ENCODE measurements at regions not wholly inside any gene's neighbourhood (a gene's known extent, or its start where the extent isn't known, plus 50 kb on each side); places are given as distances from the start of the nearest gene placed in this dataset.

DNA sequence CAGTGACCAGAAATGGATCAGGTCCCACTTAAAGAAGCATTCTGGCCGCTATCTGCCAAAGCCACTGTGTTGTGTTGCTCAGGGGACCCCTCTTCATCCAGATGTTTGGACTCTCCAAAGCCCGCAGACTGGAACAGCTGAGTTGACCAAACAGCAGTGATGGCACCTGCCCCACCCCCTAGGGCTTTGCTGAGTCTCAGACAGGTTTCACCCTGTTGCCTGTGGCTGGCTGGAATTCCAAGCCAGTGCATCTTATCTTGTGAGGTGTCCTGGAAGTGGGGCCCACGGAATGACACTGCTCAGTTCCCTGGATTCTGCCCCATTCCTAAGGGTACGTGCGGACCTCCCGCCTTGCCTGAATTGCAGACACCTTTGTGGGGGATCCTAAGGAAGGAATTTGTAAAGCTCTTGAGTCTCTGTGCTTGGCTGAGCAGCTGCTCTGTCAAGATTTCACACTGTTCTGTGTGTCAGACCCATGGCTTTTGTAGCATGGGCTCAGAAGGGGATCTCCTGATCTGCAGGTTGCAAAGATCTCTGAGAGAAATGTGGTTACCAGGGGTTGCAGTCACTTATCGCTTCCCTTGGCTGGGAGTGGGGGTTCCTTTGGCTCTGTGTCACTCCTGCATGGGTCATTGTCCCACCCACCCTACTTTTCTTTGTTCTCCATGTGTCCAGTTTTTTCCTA, 1707.9 kb upstream of the PCDH10 start:
- Mint-ChIP-seq H3K9me3 (peaks cover 0 to 19% (median 5%) of the 10 kb centered on the region in 7 donors), H3K27ac (no peak overlapping the region), H3K4me3 (no peak overlapping the region), H3K4me1 (no peaks in the 10 kb centered on the region), H3K27me3 (ENCODE audit: low read depth in 3 of 3) (no peaks in the 10 kb centered on the region), H3K36me3 (no peaks in the 10 kb centered on the region)
- DNase-seq = no peak
- Histone ChIP-seq H3K27ac (ENCODE audit: low read depth in 1 of 2, low read length in 2 of 2) (no peak overlapping the region), H3K4me1 (ENCODE audit: control insufficient read depth in 1 of 2, insufficient read depth in 2 of 2, low read length in 2 of 2) (no peaks in the 10 kb centered on the region), H2AFZ (ENCODE audit: insufficient read depth, low read depth, low read length, poor library complexity, severe bottlenecking) (no peak overlapping the region), H3K27me3 (ENCODE audit: control insufficient read depth in 2 of 2, insufficient read depth in 2 of 2, low read length in 2 of 2) (no peaks in the 10 kb centered on the region), H3K9ac (ENCODE audit: insufficient read depth, low read length, poor library complexity, severe bottlenecking) (no peak overlapping the region), H3K4me2 (replicated peaks; ENCODE audit: extremely low read depth, low read length, poor library complexity, severe bottlenecking) (no peak overlapping the region), H3K9me3 (replicated peaks in 1 of 2; ENCODE audit: control insufficient read depth in 1 of 2, insufficient read depth in 1 of 2, low read length in 2 of 2) (peaks cover 13% of the 10 kb centered on the region in 2 donors), H3K4me3 (replicated peaks in 1 of 3; ENCODE audit: low read depth in 2 of 3, low read length in 3 of 3) (no peak overlapping the region), H4K20me1 (ENCODE audit: insufficient read depth, low read length) (no peaks in the 10 kb centered on the region), H3K79me2 (ENCODE audit: insufficient read depth, low read length) (no peaks in the 10 kb centered on the region), H3K36me3 (replicated peaks in 1 of 2; ENCODE audit: control insufficient read depth in 1 of 2, insufficient read depth in 2 of 2, low read length in 2 of 2) (no peaks in the 10 kb centered on the region)
- WGBS (ENCODE audit: insufficient coverage) = 84% methylated on average over 6 of the region's 7 CpGs
- intact Hi-C loops (cut with micrococcal nuclease) = no loop called here
- TF ChIP-seq, protein P1, sequence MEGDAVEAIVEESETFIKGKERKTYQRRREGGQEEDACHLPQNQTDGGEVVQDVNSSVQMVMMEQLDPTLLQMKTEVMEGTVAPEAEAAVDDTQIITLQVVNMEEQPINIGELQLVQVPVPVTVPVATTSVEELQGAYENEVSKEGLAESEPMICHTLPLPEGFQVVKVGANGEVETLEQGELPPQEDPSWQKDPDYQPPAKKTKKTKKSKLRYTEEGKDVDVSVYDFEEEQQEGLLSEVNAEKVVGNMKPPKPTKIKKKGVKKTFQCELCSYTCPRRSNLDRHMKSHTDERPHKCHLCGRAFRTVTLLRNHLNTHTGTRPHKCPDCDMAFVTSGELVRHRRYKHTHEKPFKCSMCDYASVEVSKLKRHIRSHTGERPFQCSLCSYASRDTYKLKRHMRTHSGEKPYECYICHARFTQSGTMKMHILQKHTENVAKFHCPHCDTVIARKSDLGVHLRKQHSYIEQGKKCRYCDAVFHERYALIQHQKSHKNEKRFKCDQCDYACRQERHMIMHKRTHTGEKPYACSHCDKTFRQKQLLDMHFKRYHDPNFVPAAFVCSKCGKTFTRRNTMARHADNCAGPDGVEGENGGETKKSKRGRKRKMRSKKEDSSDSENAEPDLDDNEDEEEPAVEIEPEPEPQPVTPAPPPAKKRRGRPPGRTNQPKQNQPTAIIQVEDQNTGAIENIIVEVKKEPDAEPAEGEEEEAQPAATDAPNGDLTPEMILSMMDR (IDR thresholded peaks at IDR 0.05) = no peak

DNA sequence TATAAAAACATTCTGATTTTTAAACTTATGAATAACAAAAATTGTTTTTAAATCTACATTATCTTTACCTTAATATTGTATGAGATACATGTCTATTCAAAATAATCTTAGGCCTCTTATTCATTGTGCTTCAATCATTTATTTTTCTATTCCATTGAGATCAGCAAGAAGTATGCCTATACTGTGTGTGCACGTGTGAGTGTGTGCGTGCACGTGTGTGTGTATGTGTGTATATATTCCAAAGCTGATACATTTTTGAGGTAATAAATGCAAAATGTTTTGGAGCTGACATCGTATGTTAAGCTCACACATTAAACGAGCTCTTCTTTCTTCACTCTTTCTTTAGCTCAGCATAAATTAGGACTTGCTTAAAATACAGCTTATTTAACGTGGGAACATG, 1701.2 kb upstream of the PCDH10 start:
- no peaks in the 10 kb centered on the region for H3K27me3 ChIP-seq (ENCODE audit: control insufficient read depth in 2 of 2, insufficient read depth in 2 of 2, low read length in 2 of 2)
- TF ChIP-seq, protein P1 (IDR thresholded peaks at IDR 0.05) = no peak
- no peaks in the 10 kb centered on the region for H4K20me1 ChIP-seq (ENCODE audit: insufficient read depth, low read length)
- no peaks in the 10 kb centered on the region for H3K36me3 ChIP-seq (replicated peaks in 1 of 2; ENCODE audit: control insufficient read depth in 1 of 2, insufficient read depth in 2 of 2, low read length in 2 of 2)
- no peak overlapping the region for H3K4me3 ChIP-seq (replicated peaks in 1 of 3; ENCODE audit: low read depth in 2 of 3, low read length in 3 of 3)
- Mint-ChIP-seq H3K27me3 (ENCODE audit: low read depth in 3 of 3) (no peaks in the 10 kb centered on the region), H3K4me3 (no peak overlapping the region), H3K27ac (no peak overlapping the region), H3K4me1 (no peaks in the 10 kb centered on the region), H3K36me3 (no peaks in the 10 kb centered on the region), H3K9me3 (peaks cover 0 to 2% (median 0%) of the 10 kb centered on the region in 7 donors)
- H3K9me3 ChIP-seq (replicated peaks in 1 of 2; ENCODE audit: control insufficient read depth in 1 of 2, insufficient read depth in 1 of 2, low read length in 2 of 2) = no peaks in the 10 kb centered on the region
- H2AFZ ChIP-seq (ENCODE audit: insufficient read depth, low read depth, low read length, poor library complexity, severe bottlenecking) = no peak overlapping the region
- H3K79me2 ChIP-seq (ENCODE audit: insufficient read depth, low read length) = no peaks in the 10 kb centered on the region
- H3K9ac ChIP-seq (ENCODE audit: insufficient read depth, low read length, poor library complexity, severe bottlenecking) = no peak overlapping the region
- no peak overlapping the region for H3K4me2 ChIP-seq (replicated peaks; ENCODE audit: extremely low read depth, low read length, poor library complexity, severe bottlenecking)
- WGBS (ENCODE audit: insufficient coverage) = no CpG with 5 or more reads among the region's 6 CpGs
- no peaks in the 10 kb centered on the region for H3K4me1 ChIP-seq (ENCODE audit: control insufficient read depth in 1 of 2, insufficient read depth in 2 of 2, low read length in 2 of 2)
- no peak for DNase-seq
- intact Hi-C loops (cut with micrococcal nuclease) = no loop called here
- H3K27ac ChIP-seq (ENCODE audit: low read depth in 1 of 2, low read length in 2 of 2) = no peak overlapping the region
